ENCODE measurements at regions not wholly inside any gene's neighbourhood (a gene's known extent, or its start where the extent isn't known, plus 50 kb on each side); places are given as distances from the start of the nearest gene placed in this dataset.

DNA sequence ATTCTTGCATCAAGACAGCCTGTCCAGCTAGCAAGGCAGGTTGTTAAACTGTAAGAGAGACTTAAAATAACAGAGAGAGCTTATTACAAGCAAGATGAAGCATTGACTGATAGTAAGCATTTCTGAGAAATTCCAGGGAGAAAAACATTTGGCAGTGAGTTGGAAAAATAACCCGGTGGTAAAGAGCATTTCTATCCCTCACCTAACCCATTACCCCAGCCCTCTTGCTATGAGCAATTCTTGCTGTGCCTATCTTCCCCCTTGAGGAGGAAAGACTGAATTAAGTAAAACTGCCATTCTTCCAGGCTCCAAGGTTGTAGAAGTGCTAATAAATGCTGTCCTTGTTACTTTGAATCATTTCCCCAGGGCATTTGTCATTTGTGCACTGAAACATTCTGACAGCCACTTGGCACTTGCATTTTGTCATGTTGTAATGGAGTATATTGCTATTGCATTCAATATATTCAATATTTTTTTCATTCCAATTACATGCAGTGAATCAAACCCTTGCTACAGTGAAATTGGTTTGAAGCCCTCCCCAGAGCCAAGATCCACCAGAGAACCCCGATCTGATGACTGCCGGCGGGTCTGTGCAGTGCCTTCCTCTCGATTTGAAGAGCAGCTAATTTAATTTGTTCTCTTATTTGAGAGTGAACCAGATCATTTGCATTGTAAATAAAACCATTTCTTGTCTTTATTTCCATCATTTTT lies 291.1 kb downstream of the HIVEP2 start:
- Mint-ChIP-seq H3K4me1 (peaks cover 0 to 5% (median 0%) of the 10 kb centered on the region in 3 donors), H3K36me3 (no peaks in the 10 kb centered on the region), H3K9me3 (peaks cover 0 to 2% (median 0%) of the 10 kb centered on the region in 7 donors), H3K27ac (no peak overlapping the region), H3K27me3 (peaks cover 8 to 41% (median 12%) of the 10 kb centered on the region in 3 donors), H3K4me3 (no peak overlapping the region)
- no peak for ATAC-seq (ENCODE audit: low read depth in 2 of 2)
- DNase-seq: no peak

DNA sequence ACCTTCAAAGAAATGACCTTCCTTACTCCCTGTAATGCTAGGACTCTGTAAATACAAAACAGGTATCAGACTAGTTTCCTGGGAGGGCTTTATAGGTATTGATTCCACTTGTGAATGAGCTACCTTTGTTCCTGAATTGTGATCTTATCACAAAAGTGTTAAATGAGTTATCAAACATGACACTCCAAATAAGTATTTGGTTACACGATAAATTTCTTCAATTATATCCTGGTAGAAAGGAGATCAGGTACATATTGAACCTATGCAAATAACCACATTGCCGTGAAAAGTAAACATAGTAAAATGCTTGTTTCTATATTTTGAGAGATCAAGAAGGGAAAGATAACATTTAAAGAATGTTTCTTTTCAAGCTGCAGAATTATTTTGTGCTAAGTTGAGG lies 285.3 kb downstream of the HIVEP2 start:
- peaks cover 0 to 21% (median 16%) of the 10 kb centered on the region in 7 donors for H3K9me3 Mint-ChIP-seq
- H3K27me3 Mint-ChIP-seq: peaks cover 9 to 22% (median 12%) of the 10 kb centered on the region in 3 donors
- ATAC-seq (ENCODE audit: low read depth in 2 of 2) (no peak), DNase-seq (no peak)
- H3K4me3 Mint-ChIP-seq: no peak overlapping the region
- peaks cover 4 to 6% of the 10 kb centered on the region in 2 donors for H3K36me3 Mint-ChIP-seq
- H3K4me1 Mint-ChIP-seq: no peaks in the 10 kb centered on the region
- no peak overlapping the region for H3K27ac Mint-ChIP-seq

DNA sequence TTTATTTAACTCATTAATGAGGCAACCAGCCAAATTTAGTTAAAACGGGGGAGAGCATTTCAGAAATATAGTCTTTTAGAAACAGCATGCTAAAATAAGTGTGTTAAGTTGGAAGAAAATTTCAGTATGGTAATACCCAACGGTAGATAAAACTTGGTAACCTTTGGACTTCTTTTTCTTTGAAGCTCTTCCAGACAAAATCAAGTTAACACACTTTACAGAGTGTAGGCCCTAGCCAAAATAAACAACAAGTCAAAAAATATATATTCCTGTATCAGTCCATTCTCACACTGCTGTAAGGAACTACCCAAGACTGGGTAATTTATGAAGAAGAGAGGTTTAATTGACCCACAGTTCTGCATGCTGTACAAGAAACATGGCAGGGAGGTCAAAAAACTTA lies 279.6 kb downstream of the HIVEP2 start:
- H3K4me3 Mint-ChIP-seq: no peak overlapping the region
- DNase-seq (no peak), ATAC-seq (ENCODE audit: low read depth in 2 of 2) (no peak)
- peak overlapping the region in 1 of 6 donors; percentile 39 for H3K27ac Mint-ChIP-seq
- H3K36me3 Mint-ChIP-seq: peaks cover 4 to 6% of the 10 kb centered on the region in 2 donors
- peaks cover 0 to 21% (median 16%) of the 10 kb centered on the region in 7 donors for H3K9me3 Mint-ChIP-seq
- H3K27me3 Mint-ChIP-seq: peaks cover 0 to 9% (median 0%) of the 10 kb centered on the region in 3 donors
- H3K4me1 Mint-ChIP-seq: no peaks in the 10 kb centered on the region

GRCh38 chr6:142666599-142667185 lies 278.3 kb downstream of the HIVEP2 start:
- DNase-seq (no peak), ATAC-seq (ENCODE audit: low read depth in 2 of 2) (no peak)
- H3K36me3 Mint-ChIP-seq: peaks cover 4 to 6% of the 10 kb centered on the region in 2 donors
- H3K9me3 Mint-ChIP-seq: peaks cover 0 to 21% (median 16%) of the 10 kb centered on the region in 7 donors
- no peak overlapping the region for H3K27ac Mint-ChIP-seq
- no peak overlapping the region for H3K4me3 Mint-ChIP-seq
- H3K4me1 Mint-ChIP-seq: peaks cover 2 to 11% (median 8%) of the 10 kb centered on the region in 3 donors
- H3K27me3 Mint-ChIP-seq: peaks cover 0 to 9% (median 0%) of the 10 kb centered on the region in 3 donors

DNA sequence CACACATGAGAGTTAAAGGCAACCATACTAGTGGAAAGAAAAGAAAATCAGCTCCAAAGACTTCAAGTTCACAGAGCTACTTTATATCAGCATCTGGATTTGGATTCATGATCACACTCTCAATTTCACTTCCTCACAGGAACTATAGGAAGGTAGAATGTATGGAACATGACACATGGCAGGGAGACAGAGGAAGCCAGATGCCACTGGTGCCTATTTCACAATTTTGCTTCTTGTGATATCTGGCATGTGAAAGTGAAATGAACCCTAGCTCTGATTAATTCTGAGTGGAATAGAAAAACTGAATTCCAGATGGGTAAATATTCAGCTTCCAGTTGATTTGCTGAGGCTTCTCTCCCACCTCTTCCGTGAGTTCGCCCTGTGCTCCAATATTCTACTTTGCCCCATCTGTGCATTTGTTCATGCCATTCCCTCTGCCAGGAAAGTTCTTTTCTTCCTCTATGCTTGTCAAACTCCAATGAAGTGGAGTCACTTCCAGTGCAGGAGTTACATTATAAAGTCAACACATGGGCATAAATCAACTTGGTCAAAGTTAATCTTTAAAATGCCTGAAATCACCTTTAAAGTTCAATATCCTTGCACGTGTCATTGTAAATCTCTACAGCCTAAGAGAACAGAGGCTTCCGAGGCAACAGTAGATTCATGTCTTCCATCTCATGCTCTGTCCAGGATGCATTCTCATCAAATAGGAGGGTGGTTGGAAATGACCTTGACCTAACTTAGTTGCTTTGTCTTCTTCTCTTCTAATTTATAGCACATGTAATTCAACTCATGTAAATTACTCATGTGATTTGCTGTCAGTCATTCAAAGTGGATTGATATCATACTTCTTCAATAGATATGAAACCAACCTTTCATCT lies 275.3 kb downstream of the HIVEP2 start:
- no peak for DNase-seq
- peaks cover 0 to 5% (median 4%) of the 10 kb centered on the region in 3 donors for H3K27me3 Mint-ChIP-seq
- H3K4me3 Mint-ChIP-seq: no peak overlapping the region
- H3K27ac Mint-ChIP-seq: peak overlapping the region in 1 of 6 donors; percentile 7
- no peaks in the 10 kb centered on the region for H3K36me3 Mint-ChIP-seq
- H3K4me1 Mint-ChIP-seq: peaks cover 6 to 20% (median 12%) of the 10 kb centered on the region in 3 donors
- peaks cover 0 to 3% (median 0%) of the 10 kb centered on the region in 7 donors for H3K9me3 Mint-ChIP-seq
- no peak for ATAC-seq (ENCODE audit: low read depth in 2 of 2)

DNA sequence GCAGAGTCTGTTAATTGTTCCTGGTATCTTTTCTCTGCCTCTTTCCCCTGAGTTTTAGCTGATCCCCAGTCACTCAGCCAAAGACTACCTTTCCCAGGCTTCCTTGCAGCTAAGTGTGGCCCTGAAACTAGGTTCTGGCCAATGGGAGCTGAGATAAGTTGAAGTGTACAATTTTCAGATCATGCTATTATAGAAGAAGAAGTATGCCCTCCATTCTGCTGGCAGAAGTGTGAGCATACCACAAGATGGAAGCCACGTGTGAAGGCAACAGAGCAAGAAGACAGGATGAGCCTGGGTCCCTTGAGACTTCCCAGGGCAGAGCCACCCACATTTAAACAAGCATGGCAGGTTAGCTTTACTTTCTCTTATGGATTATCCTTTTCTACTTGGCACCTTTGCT lies 273.2 kb downstream of the HIVEP2 start:
- H3K27me3 Mint-ChIP-seq: peaks cover 0 to 7% (median 4%) of the 10 kb centered on the region in 3 donors
- H3K9me3 Mint-ChIP-seq: no peaks in the 10 kb centered on the region
- DNase-seq: peak; percentile 7
- peak overlapping the region in 3 of 6 donors; percentile 2 to 59 (median 56) for H3K27ac Mint-ChIP-seq
- peak; percentile 61 to 98 for ATAC-seq (ENCODE audit: low read depth in 2 of 2)
- no peaks in the 10 kb centered on the region for H3K36me3 Mint-ChIP-seq
- peaks cover 6 to 20% (median 12%) of the 10 kb centered on the region in 3 donors for H3K4me1 Mint-ChIP-seq
- H3K4me3 Mint-ChIP-seq: peak overlapping the region in 4 of 8 donors; percentile 33 to 82 (median 64)

DNA sequence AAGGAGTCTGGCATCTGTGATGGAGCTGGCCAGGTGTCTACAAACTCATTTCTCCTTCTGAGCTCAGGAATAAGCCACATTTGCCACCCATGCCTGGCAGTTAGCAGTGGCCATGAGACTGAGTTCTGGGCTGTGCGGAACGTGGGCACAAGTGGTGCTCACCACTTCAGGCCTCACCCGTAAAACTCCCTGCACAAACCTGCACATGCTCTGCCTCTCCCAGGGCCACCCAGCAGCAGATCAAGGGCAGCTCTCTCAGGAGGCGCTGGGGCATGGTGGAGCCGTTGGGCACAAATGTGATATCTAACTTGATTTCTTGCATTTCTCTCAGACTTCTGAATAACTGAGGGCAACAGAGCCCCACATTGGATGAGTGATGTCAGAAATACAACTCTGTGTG lies 269.5 kb downstream of the HIVEP2 start:
- Mint-ChIP-seq H3K36me3 (no peaks in the 10 kb centered on the region), H3K4me3 (no peak overlapping the region), H3K9me3 (no peaks in the 10 kb centered on the region), H3K27me3 (peaks cover 5 to 10% (median 7%) of the 10 kb centered on the region in 3 donors), H3K27ac (no peak overlapping the region), H3K4me1 (peaks cover 6 to 21% (median 12%) of the 10 kb centered on the region in 3 donors)
- DNase-seq (no peak), ATAC-seq (ENCODE audit: low read depth in 2 of 2) (no peak)

DNA sequence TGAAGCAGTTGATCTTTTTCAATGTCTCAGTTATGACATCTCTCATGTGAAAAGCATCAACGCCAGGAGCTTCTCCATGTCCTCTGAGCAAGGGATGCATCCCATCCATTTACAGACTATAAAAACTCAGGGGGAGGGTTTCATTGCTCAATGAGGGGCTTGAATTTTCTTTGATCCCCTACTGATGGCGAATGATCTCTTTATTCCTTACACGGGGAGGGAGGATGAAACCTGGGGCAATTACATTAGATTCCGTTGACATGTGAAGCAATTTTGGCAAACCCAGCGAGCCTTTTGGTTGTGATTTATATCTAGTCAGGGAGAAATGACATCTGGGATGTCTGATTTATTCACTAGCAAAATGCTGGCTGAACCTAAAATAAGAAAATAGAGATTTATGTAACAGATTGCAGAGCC lies 268.9 kb downstream of the HIVEP2 start:
- Mint-ChIP-seq H3K9me3 (no peaks in the 10 kb centered on the region), H3K36me3 (no peaks in the 10 kb centered on the region), H3K27ac (no peak overlapping the region), H3K27me3 (peaks cover 5 to 10% (median 7%) of the 10 kb centered on the region in 3 donors), H3K4me1 (peaks cover 6 to 18% (median 11%) of the 10 kb centered on the region in 3 donors), H3K4me3 (no peak overlapping the region)
- DNase-seq (no peak), ATAC-seq (ENCODE audit: low read depth in 2 of 2) (no peak)

GRCh38 chr6:142676647-142677192 lies 268.3 kb downstream of the HIVEP2 start:
- Mint-ChIP-seq H3K9me3 (no peaks in the 10 kb centered on the region), H3K27ac (no peak overlapping the region), H3K4me3 (no peak overlapping the region), H3K36me3 (no peaks in the 10 kb centered on the region), H3K4me1 (peaks cover 3 to 11% (median 4%) of the 10 kb centered on the region in 3 donors), H3K27me3 (peaks cover 5 to 10% (median 7%) of the 10 kb centered on the region in 3 donors)
- DNase-seq (no peak), ATAC-seq (ENCODE audit: low read depth in 2 of 2) (no peak)

- Mint-ChIP-seq H3K27ac (peak overlapping the region in 1 of 6 donors; percentile 75), H3K4me1 (peaks cover 0 to 2% (median 0%) of the 10 kb centered on the region in 3 donors), H3K27me3 (peaks cover 0 to 10% (median 10%) of the 10 kb centered on the region in 3 donors), H3K36me3 (no peaks in the 10 kb centered on the region), H3K9me3 (no peaks in the 10 kb centered on the region), H3K4me3 (no peak overlapping the region)
- no peak for ATAC-seq (ENCODE audit: low read depth in 2 of 2)
- no peak for DNase-seq
Measured at GRCh38 chr6:142679907-142680700, 264.9 kb downstream of the HIVEP2 start.

- ATAC-seq (ENCODE audit: low read depth in 2 of 2): no peak
- no peaks in the 10 kb centered on the region for H3K36me3 Mint-ChIP-seq
- H3K4me3 Mint-ChIP-seq: no peak overlapping the region
- H3K4me1 Mint-ChIP-seq: peaks cover 0 to 2% (median 0%) of the 10 kb centered on the region in 3 donors
- no peaks in the 10 kb centered on the region for H3K9me3 Mint-ChIP-seq
- H3K27ac Mint-ChIP-seq: no peak overlapping the region
- H3K27me3 Mint-ChIP-seq: peaks cover 0 to 10% (median 7%) of the 10 kb centered on the region in 3 donors
- DNase-seq: no peak
Measured at GRCh38 chr6:142681099-142681498, 263.9 kb downstream of the HIVEP2 start.

DNA sequence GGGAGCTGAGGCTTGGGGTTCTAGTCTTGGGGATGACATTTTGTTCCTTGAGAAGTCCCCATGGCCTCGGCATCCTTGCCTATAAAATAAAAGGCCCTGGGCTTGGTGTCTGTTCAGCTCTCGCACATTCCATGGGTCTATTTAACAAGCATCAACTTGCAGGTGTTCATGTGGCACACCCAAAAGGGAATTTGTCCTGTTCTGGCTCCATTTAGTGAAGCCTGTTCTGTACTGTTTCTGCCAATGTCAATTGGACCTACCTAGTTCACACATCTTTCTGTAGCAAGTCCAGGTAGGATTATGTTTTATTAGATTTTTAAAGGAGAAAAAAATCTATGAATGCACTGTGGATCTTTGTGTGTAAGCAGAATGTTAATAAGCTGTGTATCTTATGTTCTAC lies 262.0 kb downstream of the HIVEP2 start:
- no peak for ATAC-seq (ENCODE audit: low read depth in 2 of 2)
- no peak for DNase-seq
- Mint-ChIP-seq H3K4me1 (peaks cover 0 to 2% (median 0%) of the 10 kb centered on the region in 3 donors), H3K4me3 (no peak overlapping the region), H3K27ac (peak overlapping the region in 1 of 6 donors; percentile 27), H3K36me3 (no peaks in the 10 kb centered on the region), H3K9me3 (no peaks in the 10 kb centered on the region), H3K27me3 (peaks cover 0 to 10% (median 7%) of the 10 kb centered on the region in 3 donors)
